Endothelial cell (in vitro differentiated cells): ENCODE measurements at regions not wholly inside any gene's neighbourhood (a gene's known extent, or its start where the extent isn't known, plus 50 kb on each side); places are given as distances from the start of the nearest gene placed in this dataset.

Source experiments
- DNase-seq: peaks from one replicate; pipeline ENCODE4 v3.0.0; 2021; ENCODE audit warnings: low spot score
- H3K27ac Mint-ChIP-seq: one replicate; pipeline ENCODE4 v1.8.0; 2021; ENCODE audit warnings: mixed read lengths, inconsistent platforms; ENCODE audit not compliant: unreplicated experiment
- H3K27me3 Mint-ChIP-seq: one replicate; pipeline ENCODE4 v1.8.0; 2021; ENCODE audit warnings: mild to moderate bottlenecking, moderate library complexity, mixed read lengths, inconsistent platforms; ENCODE audit not compliant: unreplicated experiment
- H3K36me3 Mint-ChIP-seq: one replicate; pipeline ENCODE4 v1.8.0; 2021; ENCODE audit warnings: mild to moderate bottlenecking, low read depth, mixed read lengths, inconsistent platforms; ENCODE audit not compliant: unreplicated experiment
- H3K4me1 Mint-ChIP-seq: one replicate; pipeline ENCODE4 v1.8.0; 2021; ENCODE audit warnings: mild to moderate bottlenecking, mixed read lengths, inconsistent platforms; ENCODE audit not compliant: unreplicated experiment
- H3K4me3 Mint-ChIP-seq: one replicate; pipeline ENCODE4 v1.8.0; 2021; ENCODE audit warnings: mild to moderate bottlenecking, mixed read lengths, inconsistent platforms; ENCODE audit not compliant: unreplicated experiment
- H3K9me3 Mint-ChIP-seq: one replicate; pipeline ENCODE4 v1.8.0; 2021; ENCODE audit warnings: mixed read lengths, inconsistent platforms; ENCODE audit not compliant: unreplicated experiment
- TF ChIP-seq, protein P1 (sequence below): fragments of 200-600 bp; sonication (generic); IDR thresholded peaks from one replicate; pipeline ENCODE4 v1.5.0; 2021; ENCODE audit warnings: antibody characterized with exemption; ENCODE audit not compliant: unreplicated experiment

DNA sequence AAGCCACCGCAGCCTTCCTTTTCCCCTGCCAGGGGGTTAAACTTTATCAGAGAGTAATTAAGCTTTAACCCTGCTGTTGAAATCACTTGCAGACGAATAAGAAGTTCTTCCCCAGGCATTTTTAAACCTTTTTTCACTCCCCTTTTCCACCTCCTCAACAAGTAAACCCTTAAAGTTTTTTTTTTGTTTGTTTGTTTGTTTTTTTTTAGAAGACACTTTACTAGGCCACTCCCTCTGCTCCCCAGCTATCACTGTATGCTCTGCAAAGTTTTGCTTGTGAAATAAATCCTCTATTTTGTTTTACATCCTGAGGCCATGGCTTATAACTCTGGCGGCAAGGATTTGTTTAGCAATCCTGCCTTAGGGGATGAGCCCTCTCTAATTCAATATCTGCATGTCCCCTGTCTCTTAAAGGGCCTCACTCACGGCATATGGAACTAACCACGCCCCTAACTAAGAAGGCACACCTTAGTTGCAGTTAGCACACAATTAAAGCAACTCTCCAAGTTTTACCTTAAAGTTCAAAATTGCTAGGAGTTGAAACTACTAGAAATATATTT, 1354.7 kb upstream of the LRRTM3 start:
- Mint-ChIP-seq H3K27me3 (no peaks in the 10 kb centered on the region), H3K27ac (peak overlapping the region; percentile 80), H3K4me3 (peak overlapping the region; percentile 93), H3K9me3 (no peaks in the 10 kb centered on the region), H3K4me1 (peaks cover 11% of the 10 kb centered on the region), H3K36me3 (no peaks in the 10 kb centered on the region)
- TF ChIP-seq, protein P1, sequence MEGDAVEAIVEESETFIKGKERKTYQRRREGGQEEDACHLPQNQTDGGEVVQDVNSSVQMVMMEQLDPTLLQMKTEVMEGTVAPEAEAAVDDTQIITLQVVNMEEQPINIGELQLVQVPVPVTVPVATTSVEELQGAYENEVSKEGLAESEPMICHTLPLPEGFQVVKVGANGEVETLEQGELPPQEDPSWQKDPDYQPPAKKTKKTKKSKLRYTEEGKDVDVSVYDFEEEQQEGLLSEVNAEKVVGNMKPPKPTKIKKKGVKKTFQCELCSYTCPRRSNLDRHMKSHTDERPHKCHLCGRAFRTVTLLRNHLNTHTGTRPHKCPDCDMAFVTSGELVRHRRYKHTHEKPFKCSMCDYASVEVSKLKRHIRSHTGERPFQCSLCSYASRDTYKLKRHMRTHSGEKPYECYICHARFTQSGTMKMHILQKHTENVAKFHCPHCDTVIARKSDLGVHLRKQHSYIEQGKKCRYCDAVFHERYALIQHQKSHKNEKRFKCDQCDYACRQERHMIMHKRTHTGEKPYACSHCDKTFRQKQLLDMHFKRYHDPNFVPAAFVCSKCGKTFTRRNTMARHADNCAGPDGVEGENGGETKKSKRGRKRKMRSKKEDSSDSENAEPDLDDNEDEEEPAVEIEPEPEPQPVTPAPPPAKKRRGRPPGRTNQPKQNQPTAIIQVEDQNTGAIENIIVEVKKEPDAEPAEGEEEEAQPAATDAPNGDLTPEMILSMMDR = no peak
- no peak for DNase-seq

DNA sequence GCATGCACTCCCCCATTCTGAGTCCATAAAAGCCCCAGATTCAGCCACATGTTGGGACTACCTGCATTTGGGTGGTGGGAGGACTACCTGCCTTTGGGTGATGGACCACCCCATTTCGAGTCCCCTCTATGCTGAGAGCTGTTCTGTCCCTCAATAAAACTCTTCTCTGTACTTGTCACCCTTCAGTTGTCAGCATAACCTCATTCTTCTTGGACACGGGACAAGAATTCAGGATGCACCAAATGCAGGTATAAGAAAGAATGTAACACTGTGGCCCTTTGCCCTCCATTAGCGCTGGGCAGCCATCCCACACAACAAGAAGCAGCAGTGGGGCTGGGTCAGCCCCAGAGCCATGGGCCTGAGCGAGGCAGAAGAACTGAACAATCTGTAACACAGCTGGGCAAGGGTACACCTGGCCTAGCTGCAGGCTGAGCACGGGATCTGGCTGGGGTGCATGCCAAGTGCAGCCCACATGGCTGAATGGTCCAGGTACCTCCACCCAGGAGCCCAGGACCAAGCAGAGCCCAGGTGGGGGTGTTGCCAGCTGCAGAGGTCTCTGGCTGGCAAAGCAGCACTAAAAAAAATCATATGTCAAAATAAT, 1344.3 kb upstream of the LRRTM3 start:
- peaks cover 6% of the 10 kb centered on the region for H3K9me3 Mint-ChIP-seq
- DNase-seq = no peak
- H3K4me1 Mint-ChIP-seq = no peaks in the 10 kb centered on the region
- H3K27me3 Mint-ChIP-seq = no peaks in the 10 kb centered on the region
- no peak overlapping the region for H3K27ac Mint-ChIP-seq
- H3K4me3 Mint-ChIP-seq = peak overlapping the region; percentile 0
- H3K36me3 Mint-ChIP-seq = peaks cover 39% of the 10 kb centered on the region
- TF ChIP-seq, protein P1 = no peak

DNA sequence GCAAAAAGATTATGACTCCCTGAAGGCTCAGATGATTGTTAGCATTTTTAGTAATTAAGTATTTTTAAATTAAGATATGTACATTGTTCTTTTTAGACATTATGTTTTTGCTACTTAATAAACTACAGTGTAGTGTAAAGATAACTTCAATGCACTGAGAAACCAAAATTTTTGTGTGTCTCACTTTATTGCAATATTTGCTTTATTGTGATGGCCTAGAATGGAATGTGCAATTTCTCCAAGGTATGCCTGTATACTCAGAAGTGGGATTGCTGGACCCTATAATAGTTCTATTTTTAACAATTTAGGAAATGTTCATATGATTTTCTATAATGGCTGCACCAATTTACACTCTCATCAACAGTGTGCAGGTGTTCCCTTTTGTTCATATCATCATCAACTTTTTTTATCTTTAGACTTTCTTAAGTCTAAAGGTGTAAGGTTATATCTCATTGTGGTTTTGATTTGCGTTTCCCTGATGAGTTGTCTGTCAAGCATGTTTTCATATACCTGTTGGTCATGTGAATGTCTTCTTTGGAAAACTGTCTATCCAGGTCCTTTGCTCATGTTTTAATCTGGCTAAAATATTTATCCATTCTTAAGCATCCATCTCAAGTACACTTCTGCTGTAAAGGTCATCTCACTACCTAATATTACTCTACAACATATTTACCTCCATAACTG, 1323.5 kb upstream of the LRRTM3 start:
- Mint-ChIP-seq H3K27me3 (no peaks in the 10 kb centered on the region), H3K27ac (no peak overlapping the region), H3K4me3 (no peak overlapping the region), H3K9me3 (no peaks in the 10 kb centered on the region), H3K4me1 (no peaks in the 10 kb centered on the region), H3K36me3 (peaks cover 2% of the 10 kb centered on the region)
- TF ChIP-seq, protein P1 = no peak
- DNase-seq = no peak

DNA sequence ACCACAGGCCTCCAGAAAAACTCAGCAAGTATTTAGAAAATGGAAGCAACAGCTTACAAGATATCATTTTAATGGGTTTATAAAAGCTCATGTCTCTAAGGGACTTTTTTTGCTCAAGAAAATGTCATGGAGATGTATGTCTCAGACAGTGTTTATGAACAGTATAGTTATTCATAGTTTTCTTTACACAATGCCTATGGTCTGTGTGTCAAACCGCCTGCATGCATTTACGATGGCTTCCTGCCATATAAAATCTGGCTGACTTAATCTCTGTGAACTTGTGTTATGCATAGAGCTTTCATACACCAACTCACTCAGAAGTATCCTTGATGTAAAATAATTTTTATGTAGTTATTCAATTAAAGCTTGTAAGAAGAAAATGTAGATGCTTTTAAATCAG, 1314.2 kb upstream of the LRRTM3 start:
- Mint-ChIP-seq H3K4me1 (no peaks in the 10 kb centered on the region), H3K9me3 (no peaks in the 10 kb centered on the region), H3K36me3 (peaks cover 17% of the 10 kb centered on the region), H3K27ac (no peak overlapping the region), H3K27me3 (no peaks in the 10 kb centered on the region), H3K4me3 (no peak overlapping the region)
- TF ChIP-seq, protein P1 = no peak
- DNase-seq = no peak

DNA sequence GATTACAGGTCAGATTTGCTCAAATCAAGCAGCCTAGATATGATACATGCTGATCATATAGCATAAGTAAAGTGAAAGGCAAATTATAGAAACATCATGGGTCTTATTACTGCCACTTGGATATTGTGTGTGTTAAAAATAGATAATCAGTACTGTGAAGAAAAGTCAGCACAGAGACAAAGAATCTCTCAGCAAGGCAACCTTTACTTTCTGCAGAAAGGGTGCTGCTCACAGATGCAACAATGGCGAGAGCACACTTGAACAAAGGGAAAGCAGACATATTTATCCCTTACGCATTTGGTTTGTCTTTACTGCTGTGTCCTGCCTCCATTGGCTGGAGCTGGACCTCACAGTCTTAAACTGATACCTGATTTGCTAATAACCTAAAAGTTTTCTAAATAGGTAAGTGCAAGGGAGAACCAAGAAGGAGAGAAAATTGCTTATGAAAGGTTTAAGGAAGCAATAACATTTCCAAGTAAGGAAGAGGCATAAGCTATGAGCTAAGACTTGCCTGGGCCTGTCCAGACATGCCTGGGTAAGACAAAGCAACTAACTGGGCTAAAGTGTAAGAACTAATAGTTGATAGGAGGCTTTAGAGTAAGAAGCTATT, 1310.8 kb upstream of the LRRTM3 start:
- Mint-ChIP-seq H3K4me3 (peak overlapping the region; percentile 0), H3K27ac (no peak overlapping the region)
- TF ChIP-seq, protein P1 = no peak

More for the DNA sequence above, 1310.8 kb upstream of the LRRTM3 start:
- Mint-ChIP-seq H3K36me3 (peaks cover 20% of the 10 kb centered on the region), H3K4me1 (no peaks in the 10 kb centered on the region), H3K27me3 (no peaks in the 10 kb centered on the region), H3K9me3 (no peaks in the 10 kb centered on the region)
- DNase-seq = no peak
